Mesothelial cell of epicardium (in vitro differentiated cells): ENCODE measurements at regions not wholly inside any gene's neighbourhood (a gene's known extent, or its start where the extent isn't known, plus 50 kb on each side); places are given as distances from the start of the nearest gene placed in this dataset.

Source experiments
- DNase-seq, 2 experiments: peaks; one replicate each; pipeline ENCODE4 v3.0.0; 2021; ENCODE audit warnings: low spot score in 2 of 2; ENCODE audit not compliant: unreplicated experiment in 2 of 2
- H3K27ac Mint-ChIP-seq: 2 replicates; pipeline ENCODE4 v1.8.0; 2021; ENCODE audit warnings: mixed read lengths
- H3K27me3 Mint-ChIP-seq: 2 replicates; pipeline ENCODE4 v1.8.0; 2021; ENCODE audit warnings: low read depth, mixed read lengths
- H3K36me3 Mint-ChIP-seq: 2 replicates; pipeline ENCODE4 v1.8.0; 2021; ENCODE audit warnings: mixed read lengths
- H3K4me1 Mint-ChIP-seq: 2 replicates; pipeline ENCODE4 v1.8.0; 2021; ENCODE audit warnings: mixed read lengths
- H3K4me3 Mint-ChIP-seq: 2 replicates; pipeline ENCODE4 v1.8.0; 2021; ENCODE audit warnings: mild to moderate bottlenecking, moderate library complexity, mixed read lengths
- H3K9me3 Mint-ChIP-seq: 2 replicates; pipeline ENCODE4 v1.8.0; 2021; ENCODE audit warnings: mixed read lengths
- CTCF ChIP-seq: fragments of 200-600 bp; sonication (generic); IDR thresholded peaks from one replicate; pipeline ENCODE4 v1.5.0; 2021; ENCODE audit warnings: antibody characterized with exemption; ENCODE audit not compliant: unreplicated experiment

- Mint-ChIP-seq H3K27ac (no peak overlapping the region), H3K4me3 (no peak overlapping the region), H3K36me3 (no peaks in the 10 kb centered on the region), H3K9me3 (no peaks in the 10 kb centered on the region), H3K4me1 (peaks cover 20% of the 10 kb centered on the region), H3K27me3 (peaks cover 17% of the 10 kb centered on the region)
- DNase-seq, result no peak
- no peak for TF ChIP-seq CTCF
Measured at GRCh38 chr9:86705490-86705889, 241.8 kb downstream of the GAS1 start.

DNA sequence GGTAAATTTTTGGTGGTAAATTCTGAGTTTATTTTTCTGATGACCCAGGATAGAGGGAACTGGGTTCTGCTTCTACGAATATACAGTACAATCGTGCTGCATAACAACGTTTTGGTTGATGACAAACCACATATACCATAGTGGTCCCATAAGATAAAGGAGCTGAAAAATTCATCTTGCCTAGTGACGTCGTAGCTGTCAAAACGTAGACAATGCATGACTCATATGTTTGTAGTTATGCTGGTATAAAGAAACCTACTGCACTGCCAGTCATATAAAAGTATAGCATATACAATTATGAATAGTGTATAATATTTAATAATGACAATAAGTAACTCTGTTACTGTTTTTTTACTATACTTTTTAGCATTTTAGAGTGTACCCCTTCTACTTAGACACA lies 244.0 kb downstream of the GAS1 start:
- Mint-ChIP-seq H3K27ac (no peak overlapping the region), H3K9me3 (no peaks in the 10 kb centered on the region), H3K4me3 (no peak overlapping the region), H3K36me3 (no peaks in the 10 kb centered on the region), H3K27me3 (peaks cover 22% of the 10 kb centered on the region), H3K4me1 (peaks cover 31% of the 10 kb centered on the region)
- no peak for DNase-seq
- TF ChIP-seq CTCF, result no peak

DNA sequence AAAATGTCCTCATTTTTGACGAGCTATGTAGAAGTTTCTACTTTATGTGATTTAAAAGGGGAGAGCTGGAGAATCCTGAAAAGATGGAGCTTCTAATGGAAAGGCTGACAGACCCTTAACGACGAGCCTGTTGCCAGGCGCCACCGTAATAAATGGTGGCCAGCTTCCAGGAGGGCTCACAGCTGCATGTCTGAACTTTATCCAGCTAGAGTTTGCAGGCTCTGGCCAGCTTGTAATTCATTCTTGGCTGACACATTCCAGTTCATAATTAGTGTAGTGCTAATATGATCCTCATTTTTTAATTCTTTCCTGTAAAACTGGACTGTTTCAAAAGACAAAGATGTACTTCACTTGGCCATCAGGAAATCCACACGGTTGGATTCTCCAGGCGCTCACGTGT lies 246.7 kb downstream of the GAS1 start:
- peaks cover 13% of the 10 kb centered on the region for H3K27me3 Mint-ChIP-seq
- H3K4me1 Mint-ChIP-seq, result peaks cover 49% of the 10 kb centered on the region
- no peak overlapping the region for H3K4me3 Mint-ChIP-seq
- peak in 1 of 2 experiments; percentile 47 for DNase-seq
- H3K27ac Mint-ChIP-seq, result peak overlapping the region; percentile 59
- H3K9me3 Mint-ChIP-seq, result no peaks in the 10 kb centered on the region
- no peaks in the 10 kb centered on the region for H3K36me3 Mint-ChIP-seq
- TF ChIP-seq CTCF, result no peak

DNA sequence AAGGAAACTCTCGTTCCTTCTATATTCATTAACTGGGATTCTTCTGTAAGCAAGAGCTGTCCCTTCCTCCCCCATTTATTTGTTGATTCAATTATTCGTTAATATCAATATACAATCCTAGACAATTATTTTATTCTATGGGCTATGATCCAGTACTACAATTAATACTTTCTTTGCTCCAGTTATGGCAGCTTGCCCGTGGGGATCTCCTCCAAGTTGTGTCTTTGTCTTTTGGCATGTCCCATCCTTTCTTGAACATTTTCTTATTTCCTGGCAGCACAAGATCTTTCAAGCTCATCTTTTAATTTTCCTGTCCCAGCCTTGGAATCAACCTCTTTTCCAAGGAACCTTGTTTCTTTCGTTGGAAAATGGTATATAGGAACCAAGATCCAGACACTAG lies 249.3 kb downstream of the GAS1 start:
- peaks cover 5% of the 10 kb centered on the region for H3K27me3 Mint-ChIP-seq
- H3K4me1 Mint-ChIP-seq, result peaks cover 52% of the 10 kb centered on the region
- H3K9me3 Mint-ChIP-seq, result no peaks in the 10 kb centered on the region
- no peak overlapping the region for H3K27ac Mint-ChIP-seq
- H3K36me3 Mint-ChIP-seq, result no peaks in the 10 kb centered on the region
- no peak for DNase-seq
- no peak for TF ChIP-seq CTCF
- H3K4me3 Mint-ChIP-seq, result no peak overlapping the region

DNA sequence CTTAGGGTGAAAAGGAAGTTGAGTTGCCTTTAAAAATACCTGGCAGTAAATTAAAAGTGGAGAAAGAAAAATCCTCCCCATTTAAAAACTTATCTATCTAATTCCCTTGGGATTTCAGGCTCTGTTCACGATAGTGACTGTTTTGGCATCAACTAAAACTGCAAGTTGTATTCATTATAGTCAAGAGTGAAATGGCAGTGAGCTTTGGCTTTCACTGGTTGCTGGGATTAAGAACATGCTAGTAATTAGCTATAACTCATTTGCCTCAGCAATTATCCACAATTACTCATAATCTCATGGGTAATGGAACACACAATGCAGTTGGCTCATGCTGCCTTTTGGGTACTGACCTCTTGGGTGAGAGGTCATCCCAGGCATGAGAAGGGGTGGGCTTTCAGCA lies 250.1 kb downstream of the GAS1 start:
- no peak overlapping the region for H3K4me3 Mint-ChIP-seq
- H3K27me3 Mint-ChIP-seq, result peaks cover 5% of the 10 kb centered on the region
- H3K27ac Mint-ChIP-seq, result no peak overlapping the region
- H3K9me3 Mint-ChIP-seq, result peaks cover 5% of the 10 kb centered on the region
- H3K4me1 Mint-ChIP-seq, result peaks cover 50% of the 10 kb centered on the region
- H3K36me3 Mint-ChIP-seq, result peaks cover 4% of the 10 kb centered on the region
- TF ChIP-seq CTCF, result no peak
- no peak for DNase-seq

- Mint-ChIP-seq H3K4me1 (peaks cover 38% of the 10 kb centered on the region), H3K27ac (peak overlapping the region; percentile 25)
Measured at GRCh38 chr9:86695910-86696424, 251.3 kb downstream of the GAS1 start.

More at GRCh38 chr9:86695910-86696424, 251.3 kb downstream of the GAS1 start:
- H3K9me3 Mint-ChIP-seq, result peaks cover 6% of the 10 kb centered on the region
- H3K4me3 Mint-ChIP-seq, result no peak overlapping the region
- H3K27me3 Mint-ChIP-seq, result peaks cover 5% of the 10 kb centered on the region
- TF ChIP-seq CTCF, result no peak
- DNase-seq, result no peak
- H3K36me3 Mint-ChIP-seq, result peaks cover 6% of the 10 kb centered on the region
